ENCODE measurements at regions not wholly inside any gene's neighbourhood (a gene's known extent, or its start where the extent isn't known, plus 50 kb on each side); places are given as distances from the start of the nearest gene placed in this dataset.

DNA sequence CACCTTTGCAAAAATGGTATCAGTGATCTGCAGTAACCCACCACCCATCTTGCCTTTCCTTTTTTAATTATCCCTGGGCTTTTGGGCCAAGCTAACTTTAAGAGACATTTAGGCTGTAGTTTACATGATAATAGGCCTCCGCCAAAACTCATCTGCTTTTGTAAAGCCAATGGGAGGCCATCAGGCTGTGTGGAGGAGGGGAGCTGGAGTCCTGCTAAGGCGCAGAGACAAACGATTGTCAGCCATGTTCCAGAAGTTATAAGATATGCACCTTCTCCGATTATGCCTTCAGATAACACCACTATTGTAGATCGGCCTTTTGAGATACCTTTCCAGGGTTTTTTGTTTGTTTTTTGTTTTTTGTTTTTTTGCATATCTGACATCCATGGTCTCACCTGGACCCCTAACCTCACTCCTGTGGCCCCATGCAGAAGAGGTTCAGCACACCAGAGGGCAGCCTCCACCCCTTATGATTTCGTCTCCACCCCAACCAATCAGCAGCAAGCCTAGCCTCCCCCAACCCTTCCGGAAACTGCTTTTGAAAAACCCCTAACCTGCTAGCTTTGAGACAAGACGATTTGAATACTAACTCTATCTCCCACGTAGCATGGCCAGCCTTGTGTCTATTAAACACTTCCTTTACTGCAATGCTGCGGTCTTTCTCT lies 113.9 kb upstream of the UBL3 start:
- TF ChIP-seq NR3C1 (IDR thresholded peaks at IDR 0.05) (no peak), CEBPB (IDR thresholded peaks at IDR 0.05) (no peak), RFX5 (IDR thresholded peaks at IDR 0.05) (no peak), NFE2L2 (conservative IDR thresholded peaks at IDR 0.05; ENCODE audit: low read length) (no peak), HEYL (CRISPR knock-in tag; IDR thresholded peaks at IDR 0.05) (no peak), KDM1A (IDR thresholded peaks at IDR 0.05; ENCODE audit: low read depth) (no peak), ZSCAN20 (CRISPR knock-in tag; IDR thresholded peaks at IDR 0.05) (no peak)
- TF ChIP-seq, protein P1, sequence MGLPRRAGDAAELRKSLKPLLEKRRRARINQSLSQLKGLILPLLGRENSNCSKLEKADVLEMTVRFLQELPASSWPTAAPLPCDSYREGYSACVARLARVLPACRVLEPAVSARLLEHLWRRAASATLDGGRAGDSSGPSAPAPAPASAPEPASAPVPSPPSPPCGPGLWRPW (IDR thresholded peaks at IDR 0.05): no peak
- TF ChIP-seq, protein P2, sequence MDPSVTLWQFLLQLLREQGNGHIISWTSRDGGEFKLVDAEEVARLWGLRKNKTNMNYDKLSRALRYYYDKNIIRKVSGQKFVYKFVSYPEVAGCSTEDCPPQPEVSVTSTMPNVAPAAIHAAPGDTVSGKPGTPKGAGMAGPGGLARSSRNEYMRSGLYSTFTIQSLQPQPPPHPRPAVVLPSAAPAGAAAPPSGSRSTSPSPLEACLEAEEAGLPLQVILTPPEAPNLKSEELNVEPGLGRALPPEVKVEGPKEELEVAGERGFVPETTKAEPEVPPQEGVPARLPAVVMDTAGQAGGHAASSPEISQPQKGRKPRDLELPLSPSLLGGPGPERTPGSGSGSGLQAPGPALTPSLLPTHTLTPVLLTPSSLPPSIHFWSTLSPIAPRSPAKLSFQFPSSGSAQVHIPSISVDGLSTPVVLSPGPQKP (IDR thresholded peaks at IDR 0.05; ENCODE audit: low read depth, low read length): no peak
- Histone ChIP-seq H3K4me1 (no peaks in the 10 kb centered on the region), H3K9me3 (peaks cover 3% of the 10 kb centered on the region; the same call in 1 of the 3 replicates), H3K4me2 (no peak overlapping the region), H3K4me3 (no peak overlapping the region), H3K27ac (no peak overlapping the region)
- ChIA-PET CTCF (interaction anchor here (1.5 kb wide), 1 partner anchor 10 kb away, joined by 3 read pairs; no protein-coding TSS in a partner anchor), POLR2A (no interaction called here)
- ATAC-seq (no peak), FAIRE-seq (no peak), DNase-seq (ENCODE audit: low read depth in 1 of 2, low spot score in 1 of 2) (no peak)
- 67% methylated on average over 10 of the region's 10 CpGs for WGBS (ENCODE audit: missing lambda C conversion rate)

DNA sequence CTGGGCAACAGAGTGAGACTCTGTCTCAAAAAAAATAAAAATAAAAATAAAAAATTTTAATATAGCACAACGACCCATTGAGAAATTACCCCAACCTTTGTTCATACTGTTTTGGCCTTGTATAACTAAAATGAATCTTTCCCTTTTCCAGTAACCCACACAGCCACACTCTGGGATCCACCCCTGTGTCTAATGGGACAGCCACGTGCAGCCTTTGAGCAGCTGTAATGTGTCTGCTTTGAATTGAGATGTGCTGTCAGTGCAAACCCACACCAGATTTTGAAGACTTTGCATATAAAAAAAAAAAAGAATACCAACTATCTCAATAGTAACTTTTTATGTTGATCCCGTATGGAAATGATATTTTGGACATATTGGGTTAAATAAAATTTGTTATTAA lies 112.7 kb upstream of the UBL3 start:
- 56% methylated on average over 3 of the region's 3 CpGs for WGBS (ENCODE audit: missing lambda C conversion rate)
- no peak overlapping the region for H3K4me2 ChIP-seq
- TF ChIP-seq RNF2 (IDR thresholded peaks at IDR 0.05; ENCODE audit: borderline replicate concordance, low read depth) (no peak), HDAC2 (IDR thresholded peaks at IDR 0.05) (no peak), TFCP2L1 (CRISPR knock-in tag; IDR thresholded peaks at IDR 0.05) (no peak), EHMT2 (IDR thresholded peaks at IDR 0.05; ENCODE audit: low read depth) (no peak), CBX8 (IDR thresholded peaks at IDR 0.05) (no peak), ZC3H11A (IDR thresholded peaks at IDR 0.05) (no peak), ZNF302 (CRISPR knock-in tag; IDR thresholded peaks at IDR 0.05) (no peak)
- TF ChIP-seq, protein P3, sequence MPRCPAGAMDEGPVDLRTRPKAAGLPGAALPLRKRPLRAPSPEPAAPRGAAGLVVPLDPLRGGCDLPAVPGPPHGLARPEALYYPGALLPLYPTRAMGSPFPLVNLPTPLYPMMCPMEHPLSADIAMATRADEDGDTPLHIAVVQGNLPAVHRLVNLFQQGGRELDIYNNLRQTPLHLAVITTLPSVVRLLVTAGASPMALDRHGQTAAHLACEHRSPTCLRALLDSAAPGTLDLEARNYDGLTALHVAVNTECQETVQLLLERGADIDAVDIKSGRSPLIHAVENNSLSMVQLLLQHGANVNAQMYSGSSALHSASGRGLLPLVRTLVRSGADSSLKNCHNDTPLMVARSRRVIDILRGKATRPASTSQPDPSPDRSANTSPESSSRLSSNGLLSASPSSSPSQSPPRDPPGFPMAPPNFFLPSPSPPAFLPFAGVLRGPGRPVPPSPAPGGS (IDR thresholded peaks at IDR 0.05): no peak
- TF ChIP-seq, protein P4, sequence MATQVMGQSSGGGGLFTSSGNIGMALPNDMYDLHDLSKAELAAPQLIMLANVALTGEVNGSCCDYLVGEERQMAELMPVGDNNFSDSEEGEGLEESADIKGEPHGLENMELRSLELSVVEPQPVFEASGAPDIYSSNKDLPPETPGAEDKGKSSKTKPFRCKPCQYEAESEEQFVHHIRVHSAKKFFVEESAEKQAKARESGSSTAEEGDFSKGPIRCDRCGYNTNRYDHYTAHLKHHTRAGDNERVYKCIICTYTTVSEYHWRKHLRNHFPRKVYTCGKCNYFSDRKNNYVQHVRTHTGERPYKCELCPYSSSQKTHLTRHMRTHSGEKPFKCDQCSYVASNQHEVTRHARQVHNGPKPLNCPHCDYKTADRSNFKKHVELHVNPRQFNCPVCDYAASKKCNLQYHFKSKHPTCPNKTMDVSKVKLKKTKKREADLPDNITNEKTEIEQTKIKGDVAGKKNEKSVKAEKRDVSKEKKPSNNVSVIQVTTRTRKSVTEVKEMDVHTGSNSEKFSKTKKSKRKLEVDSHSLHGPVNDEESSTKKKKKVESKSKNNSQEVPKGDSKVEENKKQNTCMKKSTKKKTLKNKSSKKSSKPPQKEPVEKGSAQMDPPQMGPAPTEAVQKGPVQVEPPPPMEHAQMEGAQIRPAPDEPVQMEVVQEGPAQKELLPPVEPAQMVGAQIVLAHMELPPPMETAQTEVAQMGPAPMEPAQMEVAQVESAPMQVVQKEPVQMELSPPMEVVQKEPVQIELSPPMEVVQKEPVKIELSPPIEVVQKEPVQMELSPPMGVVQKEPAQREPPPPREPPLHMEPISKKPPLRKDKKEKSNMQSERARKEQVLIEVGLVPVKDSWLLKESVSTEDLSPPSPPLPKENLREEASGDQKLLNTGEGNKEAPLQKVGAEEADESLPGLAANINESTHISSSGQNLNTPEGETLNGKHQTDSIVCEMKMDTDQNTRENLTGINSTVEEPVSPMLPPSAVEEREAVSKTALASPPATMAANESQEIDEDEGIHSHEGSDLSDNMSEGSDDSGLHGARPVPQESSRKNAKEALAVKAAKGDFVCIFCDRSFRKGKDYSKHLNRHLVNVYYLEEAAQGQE (IDR thresholded peaks at IDR 0.05): no peak
- ATAC-seq: no peak
- ChIA-PET POLR2A (no interaction called here), CTCF (interaction anchor here (1.5 kb wide), 1 partner anchor 8 kb away, joined by 3 read pairs; no protein-coding TSS in a partner anchor)
- H3K4me3 ChIP-seq: no peak overlapping the region
- no peak for FAIRE-seq
- no peaks in the 10 kb centered on the region for H3K4me1 ChIP-seq
- peaks cover 3% of the 10 kb centered on the region; the same call in 1 of the 3 replicates for H3K9me3 ChIP-seq
- no peak for DNase-seq (ENCODE audit: low read depth in 1 of 2, low spot score in 1 of 2)
- H3K27ac ChIP-seq: no peak overlapping the region

Data from A549 (cell line).